GM21515 (cell line): ENCODE measurements at regions not wholly inside any gene's neighbourhood (a gene's known extent, or its start where the extent isn't known, plus 50 kb on each side); places are given as distances from the start of the nearest gene placed in this dataset.
"Not testable (repeated sequence)": the region's sequence is repeated elsewhere in the genome, so short reads cannot be mapped to it uniquely, and the experiment has no call there.

Experiments used
- ATAC-seq: cut with Tn5 transposase; IDR thresholded peaks from one replicate; pipeline ENCODE4 v1.9.1; 2021; ENCODE audit not compliant: unreplicated experiment

GRCh38 chr9:110015759-110016158 lies 192.2 kb downstream of the C9orf152 start:
- ATAC-seq: no peak

- no peak for ATAC-seq
These were observed 191.6 kb downstream of the C9orf152 start for GRCh38 chr9:110016340-110016739.

GRCh38 chr9:110020216-110020615 lies 187.7 kb downstream of the C9orf152 start:
- not testable (repeated sequence) for ATAC-seq

GRCh38 chr9:110021891-110022290 lies 186.1 kb downstream of the C9orf152 start:
- peak; percentile 95 for ATAC-seq

GRCh38 chr9:110023221-110023620 lies 184.7 kb downstream of the C9orf152 start:
- not testable (repeated sequence) for ATAC-seq

GRCh38 chr9:110025551-110026170 lies 182.3 kb downstream of the C9orf152 start:
- ATAC-seq: no peak

GRCh38 chr9:110027671-110028081 lies 180.3 kb downstream of the C9orf152 start:
- no peak for ATAC-seq

GRCh38 chr9:110028271-110028670 lies 179.7 kb downstream of the C9orf152 start:
- ATAC-seq: no peak

- no peak for ATAC-seq
These were observed 179.3 kb downstream of the C9orf152 start for GRCh38 chr9:110028676-110029075.

- ATAC-seq: no peak
These were observed 178.5 kb downstream of the C9orf152 start for GRCh38 chr9:110029429-110029955.

GRCh38 chr9:110029956-110030480 lies 177.9 kb downstream of the C9orf152 start:
- ATAC-seq: no peak

GRCh38 chr9:110030632-110031031 lies 177.3 kb downstream of the C9orf152 start:
- no peak for ATAC-seq

- no peak for ATAC-seq
These were observed 176.3 kb downstream of the C9orf152 start for GRCh38 chr9:110031511-110032173.

- not testable (repeated sequence) for ATAC-seq
These were observed 175.4 kb downstream of the C9orf152 start for GRCh38 chr9:110032532-110032931.

- ATAC-seq: no peak
These were observed 174.1 kb downstream of the C9orf152 start for GRCh38 chr9:110033869-110034268.

GRCh38 chr9:110036286-110036685 lies 171.7 kb downstream of the C9orf152 start:
- ATAC-seq: no peak

- no peak for ATAC-seq
These were observed 167.2 kb downstream of the C9orf152 start for GRCh38 chr9:110040788-110041187.

GRCh38 chr9:110041452-110041851 lies 166.5 kb downstream of the C9orf152 start:
- ATAC-seq: no peak

- ATAC-seq: peak; percentile 33
These were observed 160.6 kb downstream of the C9orf152 start for GRCh38 chr9:110047232-110047954.

- ATAC-seq: peak; percentile 24
These were observed 160.0 kb downstream of the C9orf152 start for GRCh38 chr9:110047955-110048402.

- peak; percentile 75 for ATAC-seq
These were observed 159.5 kb downstream of the C9orf152 start for GRCh38 chr9:110048403-110048975.
